ENCODE measurements at regions not wholly inside any gene's neighbourhood (a gene's known extent, or its start where the extent isn't known, plus 50 kb on each side); places are given as distances from the start of the nearest gene placed in this dataset.

DNA sequence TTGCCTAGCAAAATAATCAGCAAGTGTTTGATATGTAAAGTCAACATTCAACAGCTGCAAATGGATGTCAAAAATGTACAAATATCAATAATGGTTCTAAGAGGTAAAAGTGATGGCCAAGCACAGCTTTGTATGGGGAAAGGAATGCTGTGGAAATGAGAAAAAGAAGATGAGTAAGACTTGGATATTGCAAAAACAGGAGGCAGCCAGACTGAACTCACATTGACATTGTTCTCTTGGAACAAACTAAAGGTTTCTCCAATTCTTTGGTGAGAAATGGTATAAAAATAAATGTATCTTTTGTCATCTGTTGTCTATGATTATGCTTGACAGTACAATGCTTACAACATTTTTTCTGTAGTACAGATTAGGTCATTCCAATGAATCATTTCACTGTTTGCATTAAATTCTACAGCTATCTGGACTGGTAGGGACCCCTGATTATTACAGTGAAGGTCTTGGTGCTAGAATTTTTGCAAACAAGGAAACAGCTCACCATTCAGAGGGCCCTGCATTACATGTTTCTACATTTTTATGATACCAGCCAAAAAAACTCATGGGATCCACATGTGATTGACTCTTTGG, 465.7 kb downstream of the NOVA1 start:
- TF ChIP-seq, protein P1, sequence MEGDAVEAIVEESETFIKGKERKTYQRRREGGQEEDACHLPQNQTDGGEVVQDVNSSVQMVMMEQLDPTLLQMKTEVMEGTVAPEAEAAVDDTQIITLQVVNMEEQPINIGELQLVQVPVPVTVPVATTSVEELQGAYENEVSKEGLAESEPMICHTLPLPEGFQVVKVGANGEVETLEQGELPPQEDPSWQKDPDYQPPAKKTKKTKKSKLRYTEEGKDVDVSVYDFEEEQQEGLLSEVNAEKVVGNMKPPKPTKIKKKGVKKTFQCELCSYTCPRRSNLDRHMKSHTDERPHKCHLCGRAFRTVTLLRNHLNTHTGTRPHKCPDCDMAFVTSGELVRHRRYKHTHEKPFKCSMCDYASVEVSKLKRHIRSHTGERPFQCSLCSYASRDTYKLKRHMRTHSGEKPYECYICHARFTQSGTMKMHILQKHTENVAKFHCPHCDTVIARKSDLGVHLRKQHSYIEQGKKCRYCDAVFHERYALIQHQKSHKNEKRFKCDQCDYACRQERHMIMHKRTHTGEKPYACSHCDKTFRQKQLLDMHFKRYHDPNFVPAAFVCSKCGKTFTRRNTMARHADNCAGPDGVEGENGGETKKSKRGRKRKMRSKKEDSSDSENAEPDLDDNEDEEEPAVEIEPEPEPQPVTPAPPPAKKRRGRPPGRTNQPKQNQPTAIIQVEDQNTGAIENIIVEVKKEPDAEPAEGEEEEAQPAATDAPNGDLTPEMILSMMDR (IDR thresholded peaks at IDR 0.05 in 2 of 3, conservative IDR thresholded peaks at IDR 0.05 in 1 of 3; ENCODE audit: borderline replicate concordance in 1 of 3, insufficient read depth in 1 of 3, low read depth in 2 of 3, low read length in 2 of 3): no peak
- no peak for TF ChIP-seq POLR2AphosphoS5 (IDR thresholded peaks at IDR 0.05; ENCODE audit: low read depth, low read length)
- no peak for TF ChIP-seq RAD21 (IDR thresholded peaks at IDR 0.05; ENCODE audit: low read depth)
- TF ChIP-seq SRF (IDR thresholded peaks at IDR 0.05; ENCODE audit: low read depth): no peak
- TF ChIP-seq ZNF274 (IDR thresholded peaks at IDR 0.05; ENCODE audit: low read depth, low read length): no peak

Data from HCT116 (cell line).